LNCaP clone FGC (cell line): ENCODE measurements at regions not wholly inside any gene's neighbourhood (a gene's known extent, or its start where the extent isn't known, plus 50 kb on each side); places are given as distances from the start of the nearest gene placed in this dataset.

Experiments used
- DNase-seq: peaks from one replicate; pipeline ENCODE4 v3.0.0-alpha.2; 2011; ENCODE audit warnings: low read depth
- H3K4me3 ChIP-seq: 2 replicates; pipeline ENCODE4 v1.5.1; 2011; ENCODE audit warnings: mild to moderate bottlenecking, low read depth, low read length, control low read depth
- TF ChIP-seq, protein P1 (sequence below): IDR thresholded peaks from 2 replicates; pipeline ENCODE4 v1.5.1; 2012; ENCODE audit warnings: mild to moderate bottlenecking; ENCODE audit not compliant: control insufficient read depth, insufficient read depth; ENCODE audit errors: extremely low read depth

DNA sequence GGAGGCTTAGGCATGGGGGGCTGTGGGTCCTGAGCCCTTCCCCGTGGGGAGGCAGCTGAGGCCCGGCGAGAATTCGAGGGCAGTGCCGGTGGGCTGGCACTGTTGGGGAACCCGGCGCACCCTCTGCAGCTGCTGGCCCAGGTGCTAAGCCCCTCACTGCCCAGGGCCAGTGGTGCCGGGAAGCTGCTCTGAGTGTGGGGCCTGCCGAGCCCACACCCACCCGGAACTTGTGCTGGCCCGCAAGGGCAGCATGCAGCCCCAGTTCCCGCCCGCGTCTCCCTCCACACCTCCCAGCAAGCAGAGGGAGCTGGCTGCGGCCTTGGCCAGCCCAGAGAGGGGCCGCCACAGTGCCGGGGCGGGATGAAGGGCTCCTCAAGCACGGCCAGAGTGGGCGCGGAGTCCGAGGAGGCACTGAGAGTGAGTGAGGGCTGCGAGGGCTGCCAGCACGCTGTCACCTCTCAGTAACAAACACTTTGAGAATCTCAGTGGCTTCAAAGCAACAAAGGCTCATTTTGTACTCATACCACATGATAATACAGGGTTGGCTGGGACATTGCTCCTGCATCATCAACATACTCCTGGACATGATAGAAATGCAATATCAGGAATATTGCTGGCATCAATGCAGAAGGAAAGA lies 265.7 kb upstream of the ANKRD55 start:
- H3K4me3 ChIP-seq = no peak overlapping the region
- no peak for DNase-seq
- TF ChIP-seq, protein P1, sequence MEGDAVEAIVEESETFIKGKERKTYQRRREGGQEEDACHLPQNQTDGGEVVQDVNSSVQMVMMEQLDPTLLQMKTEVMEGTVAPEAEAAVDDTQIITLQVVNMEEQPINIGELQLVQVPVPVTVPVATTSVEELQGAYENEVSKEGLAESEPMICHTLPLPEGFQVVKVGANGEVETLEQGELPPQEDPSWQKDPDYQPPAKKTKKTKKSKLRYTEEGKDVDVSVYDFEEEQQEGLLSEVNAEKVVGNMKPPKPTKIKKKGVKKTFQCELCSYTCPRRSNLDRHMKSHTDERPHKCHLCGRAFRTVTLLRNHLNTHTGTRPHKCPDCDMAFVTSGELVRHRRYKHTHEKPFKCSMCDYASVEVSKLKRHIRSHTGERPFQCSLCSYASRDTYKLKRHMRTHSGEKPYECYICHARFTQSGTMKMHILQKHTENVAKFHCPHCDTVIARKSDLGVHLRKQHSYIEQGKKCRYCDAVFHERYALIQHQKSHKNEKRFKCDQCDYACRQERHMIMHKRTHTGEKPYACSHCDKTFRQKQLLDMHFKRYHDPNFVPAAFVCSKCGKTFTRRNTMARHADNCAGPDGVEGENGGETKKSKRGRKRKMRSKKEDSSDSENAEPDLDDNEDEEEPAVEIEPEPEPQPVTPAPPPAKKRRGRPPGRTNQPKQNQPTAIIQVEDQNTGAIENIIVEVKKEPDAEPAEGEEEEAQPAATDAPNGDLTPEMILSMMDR = no peak

DNA sequence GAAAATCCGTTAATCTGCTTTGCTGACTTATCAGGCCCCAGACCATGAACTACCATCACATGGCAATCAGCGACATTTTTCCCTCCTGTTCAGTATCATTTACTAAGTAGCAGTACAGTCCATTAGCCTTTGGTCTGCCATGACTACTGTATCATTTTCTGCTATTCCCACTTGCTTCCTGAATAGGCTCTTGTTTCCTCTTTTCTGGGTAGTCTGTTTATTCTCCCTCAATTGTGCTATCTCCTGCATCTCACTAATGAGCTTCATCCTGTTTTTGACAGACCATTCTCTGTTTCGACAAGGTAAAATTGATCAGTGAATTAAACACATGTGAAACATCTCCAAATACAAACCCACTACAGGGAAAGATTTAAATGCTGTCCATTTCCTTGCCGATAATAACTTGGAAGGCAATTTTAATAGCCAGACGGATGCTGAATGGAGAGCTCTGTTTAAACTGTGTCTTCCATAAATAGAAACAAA lies 263.5 kb upstream of the ANKRD55 start:
- TF ChIP-seq, protein P1 = no peak
- DNase-seq = no peak
- no peak overlapping the region for H3K4me3 ChIP-seq

DNA sequence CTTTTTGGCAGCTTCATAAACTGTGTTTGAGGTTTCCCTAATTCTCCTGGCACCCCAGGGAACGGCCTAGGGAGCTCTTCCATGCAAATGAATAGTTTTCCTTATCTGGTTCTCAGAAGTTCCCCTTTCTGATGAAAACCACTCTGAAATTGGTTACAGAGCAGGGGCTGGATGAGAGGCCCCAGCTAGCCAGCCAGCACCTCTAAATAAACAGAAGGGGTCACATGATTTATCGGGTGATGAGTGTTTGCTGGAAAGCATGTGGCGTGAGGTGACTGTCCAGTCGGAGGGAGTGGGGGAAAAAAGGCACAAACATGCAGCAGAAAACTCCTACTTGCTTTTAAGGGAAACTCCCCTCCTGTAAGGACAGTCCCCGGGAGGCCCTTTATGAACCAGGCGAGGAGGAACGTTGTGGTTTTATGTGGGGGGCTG lies 261.2 kb upstream of the ANKRD55 start:
- no peak for DNase-seq
- TF ChIP-seq, protein P1 = no peak
- H3K4me3 ChIP-seq = no peak overlapping the region

DNA sequence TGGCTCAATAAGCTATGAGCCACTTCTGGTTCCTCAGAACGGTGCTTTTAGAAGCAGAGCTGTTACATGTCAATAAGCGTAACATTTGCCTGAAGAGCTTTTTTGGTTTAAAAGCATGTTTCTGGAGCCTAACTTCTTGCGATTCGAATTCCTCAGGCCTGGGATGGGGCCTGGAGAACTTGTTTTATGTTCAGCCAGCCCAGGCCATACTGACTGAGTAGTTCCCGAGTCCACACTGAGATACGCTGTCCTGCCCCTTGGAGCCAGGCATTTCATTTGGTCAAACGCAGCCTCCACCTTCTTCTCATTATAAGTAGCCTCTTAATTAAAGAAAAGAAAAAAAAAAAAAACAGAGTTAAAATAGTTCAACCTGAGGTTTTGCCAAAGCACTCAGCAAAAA lies 260.6 kb upstream of the ANKRD55 start:
- H3K4me3 ChIP-seq = no peak overlapping the region
- TF ChIP-seq, protein P1 = no peak
- DNase-seq = no peak

DNA sequence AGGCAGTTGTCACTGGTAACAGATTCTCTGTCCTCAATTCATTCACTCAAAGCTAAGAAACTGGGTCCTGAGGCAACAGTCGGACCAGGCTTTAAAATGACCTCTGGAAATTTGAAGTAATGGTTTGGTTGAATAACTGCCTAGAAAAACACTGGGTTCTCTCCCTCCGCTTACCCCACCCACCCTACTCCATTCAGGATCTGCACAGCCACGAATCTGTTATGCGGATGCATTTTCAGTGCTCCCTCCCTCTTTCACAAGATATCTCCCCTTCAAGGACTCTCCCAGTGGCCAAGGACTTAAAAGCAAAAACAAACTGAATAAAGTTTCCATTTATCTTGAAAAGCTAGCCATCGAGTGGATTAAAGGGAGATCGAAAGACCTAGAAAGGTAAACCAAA lies 260.2 kb upstream of the ANKRD55 start:
- no peak for DNase-seq
- H3K4me3 ChIP-seq = no peak overlapping the region
- TF ChIP-seq, protein P1 = no peak

DNA sequence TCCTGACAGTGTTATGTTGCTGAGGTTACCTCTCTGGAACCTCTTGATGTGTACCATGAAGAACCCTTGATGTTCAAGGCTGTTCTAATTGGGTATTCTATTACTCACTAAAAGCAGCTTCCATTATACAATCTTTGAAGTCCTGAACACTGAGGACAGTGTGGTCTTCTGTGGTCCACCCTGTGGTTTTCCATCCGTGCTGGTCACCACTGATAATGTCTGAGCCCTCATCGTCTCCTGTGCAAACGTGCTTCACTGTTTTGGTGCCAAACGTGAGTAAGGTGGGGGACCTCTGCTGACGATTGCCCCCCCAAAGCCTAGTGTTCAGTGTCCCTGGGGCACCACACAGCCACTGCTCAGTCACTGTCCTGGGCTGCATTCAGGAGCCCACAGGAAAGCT lies 259.7 kb upstream of the ANKRD55 start:
- DNase-seq = no peak
- H3K4me3 ChIP-seq = no peak overlapping the region
- TF ChIP-seq, protein P1 = no peak

DNA sequence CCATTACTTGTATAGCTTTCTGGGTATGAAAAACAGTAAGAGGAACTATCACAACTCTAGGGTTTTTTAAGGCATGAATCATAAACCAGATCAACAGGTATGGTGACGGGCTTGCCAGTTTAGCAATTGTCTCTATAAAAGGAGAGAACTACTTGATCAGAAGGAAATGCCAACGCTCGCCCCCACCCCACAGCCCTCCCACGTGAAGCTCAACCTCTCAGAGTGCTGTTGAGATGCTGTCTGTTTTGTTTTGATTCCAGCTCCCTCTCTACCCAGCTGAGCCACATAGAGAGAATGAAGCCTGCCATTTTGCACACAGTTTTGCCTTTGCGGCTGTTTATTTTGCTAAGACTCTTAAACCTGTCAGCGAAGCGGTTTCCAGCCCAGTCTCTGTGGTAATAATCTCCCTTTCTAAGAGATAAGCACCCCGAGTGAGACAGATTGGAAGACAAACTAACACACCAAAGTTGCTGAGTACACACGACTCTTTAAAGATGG lies 257.9 kb upstream of the ANKRD55 start:
- TF ChIP-seq, protein P1 = no peak
- H3K4me3 ChIP-seq = no peak overlapping the region
- peak; percentile 43 for DNase-seq
